Brain microvascular endothelial cell (primary cell): ENCODE measurements at regions not wholly inside any gene's neighbourhood (a gene's known extent, or its start where the extent isn't known, plus 50 kb on each side); places are given as distances from the start of the nearest gene placed in this dataset.

Experiments
- DNase-seq: peaks from one replicate; pipeline ENCODE4 v3.0.0-alpha.2; 2020
- H3K27ac ChIP-seq: fragments of 250-450 bp; sonication (Bioruptor Pico); 2 replicates; pipeline ENCODE4 v1.5.1; 2020; ENCODE audit warnings: mild to moderate bottlenecking, moderate library complexity
- H3K27me3 ChIP-seq: fragments of 250-450 bp; sonication (Bioruptor Pico); replicated peaks from 2 replicates; pipeline ENCODE4 v1.5.1; 2020; ENCODE audit warnings: mild to moderate bottlenecking
- H3K36me3 ChIP-seq: fragments of 250-450 bp; sonication (Bioruptor Pico); replicated peaks from 2 replicates; pipeline ENCODE4 v1.5.1; 2020; ENCODE audit warnings: mild to moderate bottlenecking
- H3K4me3 ChIP-seq: 2 replicates; pipeline ENCODE4 v1.5.1; 2011; ENCODE audit warnings: low read depth, mild to moderate bottlenecking, control low read depth, low read length, moderate library complexity
- in situ Hi-C: cut with HindIII; loops from 2 replicates; pipeline ENCODE4 v1.10.0; 2017; ENCODE audit warnings: low sequenced_read_pairs, low pct_ligation_motif_present
- TF ChIP-seq, protein P1 (sequence below): IDR thresholded peaks from 2 replicates; pipeline ENCODE4 v1.5.1; 2011; ENCODE audit warnings: low read depth, mild to moderate bottlenecking, moderate library complexity, low read length, control low read depth, inconsistent platforms; ENCODE audit errors: missing control alignments

DNA sequence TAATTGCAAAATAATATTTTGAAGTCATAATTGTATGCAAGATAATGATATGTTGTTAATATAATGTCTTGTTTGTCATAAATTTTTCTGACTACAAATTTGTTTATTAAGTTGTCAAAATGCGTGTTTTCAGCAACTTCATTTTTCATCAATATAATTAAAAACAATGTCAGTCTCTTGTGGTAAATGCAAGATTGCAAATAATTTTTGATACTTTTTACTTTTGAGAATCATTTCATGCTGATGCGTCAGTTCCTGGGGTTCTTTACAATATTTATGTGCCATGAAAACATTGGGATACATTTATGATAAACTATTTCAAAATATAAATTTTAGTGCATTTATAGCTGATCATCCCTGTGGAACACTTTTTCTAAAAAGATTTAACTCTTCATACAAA, 1504.8 kb downstream of the BRD1 start:
- Histone ChIP-seq H3K36me3 (no peaks in the 10 kb centered on the region), H3K27me3 (no peaks in the 10 kb centered on the region), H3K27ac (no peak overlapping the region), H3K4me3 (no peak overlapping the region)
- TF ChIP-seq, protein P1, sequence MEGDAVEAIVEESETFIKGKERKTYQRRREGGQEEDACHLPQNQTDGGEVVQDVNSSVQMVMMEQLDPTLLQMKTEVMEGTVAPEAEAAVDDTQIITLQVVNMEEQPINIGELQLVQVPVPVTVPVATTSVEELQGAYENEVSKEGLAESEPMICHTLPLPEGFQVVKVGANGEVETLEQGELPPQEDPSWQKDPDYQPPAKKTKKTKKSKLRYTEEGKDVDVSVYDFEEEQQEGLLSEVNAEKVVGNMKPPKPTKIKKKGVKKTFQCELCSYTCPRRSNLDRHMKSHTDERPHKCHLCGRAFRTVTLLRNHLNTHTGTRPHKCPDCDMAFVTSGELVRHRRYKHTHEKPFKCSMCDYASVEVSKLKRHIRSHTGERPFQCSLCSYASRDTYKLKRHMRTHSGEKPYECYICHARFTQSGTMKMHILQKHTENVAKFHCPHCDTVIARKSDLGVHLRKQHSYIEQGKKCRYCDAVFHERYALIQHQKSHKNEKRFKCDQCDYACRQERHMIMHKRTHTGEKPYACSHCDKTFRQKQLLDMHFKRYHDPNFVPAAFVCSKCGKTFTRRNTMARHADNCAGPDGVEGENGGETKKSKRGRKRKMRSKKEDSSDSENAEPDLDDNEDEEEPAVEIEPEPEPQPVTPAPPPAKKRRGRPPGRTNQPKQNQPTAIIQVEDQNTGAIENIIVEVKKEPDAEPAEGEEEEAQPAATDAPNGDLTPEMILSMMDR, result no peak
- no peak for DNase-seq
- in situ Hi-C loops, result no loop called here

DNA sequence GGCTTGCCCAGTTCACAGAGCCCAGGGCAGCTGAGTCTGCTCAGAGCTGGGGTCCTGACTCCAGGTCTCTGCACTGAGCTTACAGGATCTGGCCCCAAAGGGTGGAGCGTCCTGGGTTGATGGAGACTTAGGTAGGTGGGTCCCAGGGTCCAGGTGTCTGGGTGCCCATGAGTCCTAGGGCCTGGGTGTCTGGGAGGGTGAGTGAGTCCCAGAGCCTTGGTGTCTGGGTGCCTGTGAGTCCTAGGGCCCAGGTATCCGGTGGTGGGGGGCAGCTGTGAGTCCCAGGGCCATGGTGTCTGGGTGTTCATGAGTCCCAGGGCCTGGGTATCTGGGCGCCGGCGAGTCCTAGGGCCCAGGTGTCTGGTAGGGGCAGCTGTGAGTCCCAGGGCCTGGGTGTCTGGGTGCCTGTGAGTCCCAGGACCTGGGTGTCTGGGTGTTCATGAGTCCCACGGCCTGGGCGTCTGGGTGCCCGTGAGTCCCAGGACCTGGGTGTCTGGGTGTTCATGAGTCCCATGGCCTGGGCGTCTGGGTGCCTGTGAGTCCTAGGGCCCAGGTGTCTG, 1505.6 kb downstream of the BRD1 start:
- H3K27me3 ChIP-seq, result no peaks in the 10 kb centered on the region
- in situ Hi-C loops, result no loop called here
- TF ChIP-seq, protein P1, result no peak
- H3K4me3 ChIP-seq, result no peak overlapping the region
- H3K36me3 ChIP-seq, result no peaks in the 10 kb centered on the region
- no peak overlapping the region for H3K27ac ChIP-seq
- no peak for DNase-seq

DNA sequence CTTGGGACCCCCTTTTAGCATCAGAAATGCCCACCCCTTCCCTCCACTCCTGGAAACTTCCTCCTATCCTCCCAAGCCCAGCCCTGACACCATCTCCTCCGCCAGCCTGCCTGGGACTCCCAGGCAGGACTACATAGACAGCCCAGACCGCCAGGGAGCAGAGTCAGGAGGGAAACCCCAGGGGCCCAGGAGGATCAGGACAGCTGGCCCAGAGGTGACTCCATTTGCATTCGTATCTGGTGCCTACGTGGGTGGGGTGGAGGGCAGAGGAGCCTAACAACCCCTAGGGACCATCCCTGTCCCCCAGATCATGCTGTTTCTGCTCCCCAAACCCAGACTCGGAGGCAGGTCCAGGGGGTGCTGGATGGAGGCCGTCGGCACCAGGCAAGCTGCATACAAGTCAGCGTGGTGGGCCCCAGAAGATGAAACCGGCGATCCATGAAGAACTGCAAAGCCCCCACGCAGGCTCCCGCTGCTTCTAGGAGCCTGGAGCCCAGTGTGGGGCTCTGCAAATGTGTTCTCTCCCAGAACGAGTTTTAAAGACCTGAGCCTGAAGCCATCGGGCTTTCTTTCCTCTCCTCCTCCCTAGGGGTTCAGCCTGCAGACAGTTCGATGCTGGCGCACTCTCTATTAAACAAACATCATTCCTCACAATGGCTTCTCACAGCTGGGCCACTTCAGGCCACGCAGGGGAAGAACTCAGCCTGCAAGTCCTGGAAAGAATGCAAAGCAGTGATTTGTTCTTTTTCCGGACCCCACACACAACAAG, 1506.8 kb downstream of the BRD1 start:
- DNase-seq, result no peak
- H3K27ac ChIP-seq, result no peak overlapping the region
- no peaks in the 10 kb centered on the region for H3K27me3 ChIP-seq
- H3K36me3 ChIP-seq, result no peaks in the 10 kb centered on the region
- in situ Hi-C loops, result no loop called here
- TF ChIP-seq, protein P1, result no peak
- no peak overlapping the region for H3K4me3 ChIP-seq

DNA sequence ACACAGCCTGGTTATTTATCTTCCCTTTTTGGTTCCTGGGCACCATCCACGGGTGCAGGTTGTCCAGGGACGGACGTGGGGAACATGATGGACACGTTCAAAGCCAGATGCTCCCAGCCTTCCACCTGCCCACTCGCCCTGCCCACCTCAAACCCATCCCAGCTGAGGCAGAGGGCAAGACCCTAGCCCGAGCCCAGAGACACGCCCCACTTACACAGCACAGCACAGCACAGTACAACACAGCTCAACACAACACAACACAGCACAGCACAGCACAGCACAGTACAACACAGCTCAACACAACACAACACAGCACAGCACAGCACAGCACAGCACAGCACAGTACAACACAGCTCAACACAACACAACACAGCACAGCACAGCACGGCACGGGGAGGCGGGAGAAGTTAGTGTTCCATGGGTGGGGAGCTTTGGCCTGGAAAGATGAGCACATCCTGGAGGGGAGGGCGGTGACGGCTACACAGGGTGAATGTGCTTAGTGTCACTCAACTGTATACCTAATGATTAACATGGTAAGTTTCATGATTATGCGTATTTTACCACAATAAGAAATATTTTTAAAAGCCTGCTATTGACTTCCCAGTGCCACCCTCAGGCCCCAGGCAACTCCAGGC, 1507.5 kb downstream of the BRD1 start:
- TF ChIP-seq, protein P1, result no peak
- Histone ChIP-seq H3K36me3 (no peaks in the 10 kb centered on the region), H3K27me3 (no peaks in the 10 kb centered on the region), H3K4me3 (no peak overlapping the region), H3K27ac (no peak overlapping the region)
- no peak for DNase-seq
- in situ Hi-C loops, result no loop called here

DNA sequence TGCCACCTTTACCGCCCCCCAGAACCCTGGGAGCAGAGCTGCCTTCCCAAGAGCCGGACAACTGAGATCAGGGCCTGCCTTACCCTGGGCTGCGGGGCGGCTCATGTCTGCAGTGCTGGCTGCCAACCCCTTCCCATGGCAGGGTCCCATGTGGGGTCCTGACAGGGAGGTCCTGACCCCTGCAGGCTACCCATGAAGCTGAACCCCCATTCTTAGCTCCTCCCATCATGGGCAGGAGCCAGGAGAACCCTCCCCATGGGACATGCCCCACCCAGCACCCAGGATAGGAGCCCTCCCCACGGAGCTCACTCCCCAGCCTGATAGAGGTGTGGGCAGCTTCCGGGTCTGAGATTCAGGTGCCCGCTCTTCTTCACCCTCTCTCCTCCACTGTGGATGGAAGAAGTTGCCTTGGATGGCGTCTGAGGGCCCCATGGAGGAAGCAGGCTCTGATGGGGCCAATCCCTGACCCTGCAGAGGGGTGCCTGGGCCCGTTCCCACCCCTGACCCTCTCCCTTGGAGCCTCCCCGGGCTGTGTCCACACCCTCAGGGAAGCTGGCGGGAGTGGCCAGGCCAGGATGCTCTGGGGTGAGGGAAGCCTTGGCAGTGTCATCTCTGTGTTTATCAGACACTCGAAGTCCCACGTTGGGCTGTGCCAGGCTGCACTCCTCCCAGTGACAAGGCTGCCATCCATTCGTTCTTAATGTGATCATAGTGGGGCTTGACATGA, 1508.2 kb downstream of the BRD1 start:
- Histone ChIP-seq H3K36me3 (no peaks in the 10 kb centered on the region), H3K27me3 (no peaks in the 10 kb centered on the region), H3K27ac (no peak overlapping the region), H3K4me3 (no peak overlapping the region)
- TF ChIP-seq, protein P1, result no peak
- in situ Hi-C loops, result no loop called here
- DNase-seq, result no peak
